WTC11 (cell line): ENCODE measurements at regions not wholly inside any gene's neighbourhood (a gene's known extent, or its start where the extent isn't known, plus 50 kb on each side); places are given as distances from the start of the nearest gene placed in this dataset.

ENCODE experiments used
- ATAC-seq: fragments of 200-7000 bp; cut with Tn5 transposase; 2 replicates; pipeline ENCODE4 v1.10.0; 2021; ENCODE audit warnings: mild to moderate bottlenecking, moderate library complexity
- CTCF ChIA-PET: fragments of 300-600 bp; sonication (Branson Sonifier 250); formaldehyde crosslinking; loops from one replicate; lab custom pipeline; 2021; ENCODE audit warnings: antibody characterized with exemption; lab: Charles Lee
- POLR2A ChIA-PET: fragments of 350-600 bp; sonication (Branson Sonifier 250); formaldehyde crosslinking; loops from one replicate; lab custom pipeline; 2021; ENCODE audit warnings: antibody characterized with exemption; lab: Charles Lee
- DNase-seq: peaks from one replicate; pipeline ENCODE4 v3.0.0; 2021; ENCODE audit warnings: low spot score
- H3K27ac Mint-ChIP-seq: 2 replicates; pipeline ENCODE4 v1.8.0; 2021; ENCODE audit warnings: mixed read lengths
- H3K27me3 Mint-ChIP-seq: 2 replicates; pipeline ENCODE4 v1.8.0; 2021; ENCODE audit warnings: low read depth, mild to moderate bottlenecking, moderate library complexity, mixed read lengths
- H3K36me3 Mint-ChIP-seq: 2 replicates; pipeline ENCODE4 v1.8.0; 2021; ENCODE audit warnings: mixed read lengths
- H3K4me1 Mint-ChIP-seq: 2 replicates; pipeline ENCODE4 v1.8.0; 2022; ENCODE audit warnings: mixed read lengths
- H3K4me3 Mint-ChIP-seq: 2 replicates; pipeline ENCODE4 v1.8.0; 2021; ENCODE audit warnings: mild to moderate bottlenecking, moderate library complexity, mixed read lengths
- H3K9me3 Mint-ChIP-seq: 2 replicates; pipeline ENCODE4 v1.8.0; 2021; ENCODE audit warnings: mixed read lengths
- ATF1 ChIP-seq: sonication (generic); formaldehyde crosslinking; IDR thresholded peaks from 2 replicates; pipeline ENCODE4 v1.8.1; 2023; ENCODE audit warnings: mild to moderate bottlenecking, moderate library complexity, missing genetic modification reagents
- ATF3 ChIP-seq: sonication (generic); formaldehyde crosslinking; conservative IDR thresholded peaks from 2 replicates; pipeline ENCODE4 v1.8.1; 2022; ENCODE audit warnings: mild to moderate bottlenecking, missing genetic modification reagents
- CREM ChIP-seq: sonication (generic); formaldehyde crosslinking; IDR thresholded peaks from 2 replicates; pipeline ENCODE4 v1.8.1; 2022; ENCODE audit warnings: mild to moderate bottlenecking, missing genetic modification reagents, moderate library complexity
- ELF4 ChIP-seq: sonication (generic); formaldehyde crosslinking; IDR thresholded peaks from 2 replicates; pipeline ENCODE4 v1.8.1; 2022; ENCODE audit warnings: low read depth, mild to moderate bottlenecking, moderate library complexity, missing genetic modification reagents
- ERG ChIP-seq: fragments of 250-450 bp; sonication (Bioruptor Pico); IDR thresholded peaks from 2 replicates; pipeline ENCODE4 v1.8.0; 2021; ENCODE audit warnings: mild to moderate bottlenecking
- ETV6 ChIP-seq: sonication (generic); formaldehyde crosslinking; IDR thresholded peaks from 2 replicates; pipeline ENCODE4 v1.8.1; 2022; ENCODE audit warnings: mild to moderate bottlenecking, missing genetic modification reagents
- FOXP1 ChIP-seq: sonication (generic); formaldehyde crosslinking; IDR thresholded peaks from 2 replicates; pipeline ENCODE4 v1.8.0; 2022; ENCODE audit warnings: missing genetic modification reagents, mild to moderate bottlenecking, moderate library complexity, borderline replicate concordance
- HMGA2 ChIP-seq: fragments of 250-450 bp; sonication (Bioruptor Pico); IDR thresholded peaks from 2 replicates; pipeline ENCODE4 v1.4.0; 2021; ENCODE audit warnings: mild to moderate bottlenecking, moderate library complexity
- MXD4 ChIP-seq: fragments of 250-450 bp; sonication (Bioruptor Pico); IDR thresholded peaks from 2 replicates; pipeline ENCODE4 v1.8.0; 2021; ENCODE audit warnings: mild to moderate bottlenecking, moderate library complexity, borderline replicate concordance
- NR3C1 ChIP-seq: sonication (generic); formaldehyde crosslinking; conservative IDR thresholded peaks from 2 replicates; pipeline ENCODE4 v1.8.1; 2023; ENCODE audit warnings: low read depth, mild to moderate bottlenecking, missing genetic modification reagents
- OVOL2 ChIP-seq: fragments of 250-450 bp; sonication (Bioruptor Pico); IDR thresholded peaks from 2 replicates; pipeline ENCODE4 v1.9.0; 2021; ENCODE audit warnings: mild to moderate bottlenecking, borderline replicate concordance
- PRRX2 ChIP-seq: fragments of 250-450 bp; sonication (Bioruptor Pico); IDR thresholded peaks from 2 replicates; pipeline ENCODE4 v1.8.0; 2021; ENCODE audit warnings: mild to moderate bottlenecking
- STAT6 ChIP-seq: sonication (generic); formaldehyde crosslinking; conservative IDR thresholded peaks from 2 replicates; pipeline ENCODE4 v1.8.1; 2023; ENCODE audit warnings: mild to moderate bottlenecking, low read depth, missing genetic modification reagents, moderate library complexity
- USF2 ChIP-seq: sonication (generic); formaldehyde crosslinking; IDR thresholded peaks from 2 replicates; pipeline ENCODE4 v1.8.1; 2023; ENCODE audit warnings: mild to moderate bottlenecking, missing genetic modification reagents, moderate library complexity
- ZNF138 ChIP-seq: sonication (generic); formaldehyde crosslinking; conservative IDR thresholded peaks from 2 replicates; pipeline ENCODE4 v1.8.1; 2022; ENCODE audit warnings: mild to moderate bottlenecking, moderate library complexity, missing genetic modification reagents
- ZNF219 ChIP-seq: sonication (generic); formaldehyde crosslinking; IDR thresholded peaks from 2 replicates; pipeline ENCODE4 v1.8.0; 2023; ENCODE audit warnings: missing genetic modification reagents, mild to moderate bottlenecking, borderline replicate concordance
- ZNF232 ChIP-seq: sonication (generic); formaldehyde crosslinking; IDR thresholded peaks from 2 replicates; pipeline ENCODE4 v1.8.0; 2022; ENCODE audit warnings: mild to moderate bottlenecking, missing genetic modification reagents
- ZNF317 ChIP-seq: sonication (generic); formaldehyde crosslinking; IDR thresholded peaks from 2 replicates; pipeline ENCODE4 v1.8.1; 2023; ENCODE audit warnings: low read depth, mild to moderate bottlenecking, moderate library complexity, missing genetic modification reagents, borderline replicate concordance
- TF ChIP-seq, protein P1 (sequence below): fragments of 250-450 bp; sonication (Bioruptor Pico); IDR thresholded peaks from 2 replicates; pipeline ENCODE4 v2.1.2; 2022; ENCODE audit warnings: mild to moderate bottlenecking, moderate library complexity
- TF ChIP-seq, protein P2 (sequence below): sonication (generic); formaldehyde crosslinking; IDR thresholded peaks from 2 replicates; pipeline ENCODE4 v1.8.0; 2023; ENCODE audit warnings: mild to moderate bottlenecking, missing genetic modification reagents
- TF ChIP-seq, protein P3 (sequence below): fragments of 250-450 bp; sonication (Bioruptor Pico); IDR thresholded peaks from 2 replicates; pipeline ENCODE4 v1.9.0; 2021; ENCODE audit warnings: moderate library complexity, mild to moderate bottlenecking, inconsistent platforms, borderline replicate concordance
- TF ChIP-seq, protein P4 (sequence below): fragments of 250-450 bp; sonication (Bioruptor Pico); conservative IDR thresholded peaks from 2 replicates; pipeline ENCODE4 v1.9.0; 2021; ENCODE audit warnings: mild to moderate bottlenecking
- TF ChIP-seq, protein P5 (sequence below): fragments of 250-450 bp; sonication (Bioruptor Pico); IDR thresholded peaks from 2 replicates; pipeline ENCODE4 v1.9.0; 2021; ENCODE audit warnings: mild to moderate bottlenecking

- Mint-ChIP-seq H3K4me3 (no peak overlapping the region), H3K27me3 (no peaks in the 10 kb centered on the region), H3K9me3 (no peaks in the 10 kb centered on the region), H3K4me1 (peaks cover 2% of the 10 kb centered on the region; the same call in 1 of the 2 replicates), H3K27ac (no peak overlapping the region), H3K36me3 (no peaks in the 10 kb centered on the region)
- POLR2A ChIA-PET: no interaction called here
- no peak for ATAC-seq
- DNase-seq: no peak
- CTCF ChIA-PET: no interaction called here
- TF ChIP-seq CREM (CRISPR knock-in tag): no peak
- TF ChIP-seq OVOL2 (CRISPR knock-in tag): no peak
- TF ChIP-seq ELF4 (CRISPR knock-in tag): no peak
- no peak for TF ChIP-seq ZNF138 (CRISPR knock-in tag)
- no peak for TF ChIP-seq ZNF317 (CRISPR knock-in tag)
- no peak for TF ChIP-seq HMGA2
- TF ChIP-seq, protein P1, sequence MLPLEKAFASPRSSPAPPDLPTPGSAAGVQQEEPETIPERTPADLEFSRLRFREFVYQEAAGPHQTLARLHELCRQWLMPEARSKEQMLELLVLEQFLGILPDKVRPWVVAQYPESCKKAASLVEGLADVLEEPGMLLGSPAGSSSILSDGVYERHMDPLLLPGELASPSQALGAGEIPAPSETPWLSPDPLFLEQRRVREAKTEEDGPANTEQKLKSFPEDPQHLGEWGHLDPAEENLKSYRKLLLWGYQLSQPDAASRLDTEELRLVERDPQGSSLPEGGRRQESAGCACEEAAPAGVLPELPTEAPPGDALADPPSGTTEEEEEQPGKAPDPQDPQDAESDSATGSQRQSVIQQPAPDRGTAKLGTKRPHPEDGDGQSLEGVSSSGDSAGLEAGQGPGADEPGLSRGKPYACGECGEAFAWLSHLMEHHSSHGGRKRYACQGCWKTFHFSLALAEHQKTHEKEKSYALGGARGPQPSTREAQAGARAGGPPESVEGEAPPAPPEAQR: no peak
Measured at GRCh38 chr12:87310126-87310525, 719.1 kb downstream of the C12orf50 start.

- CTCF ChIA-PET: no interaction called here
- Mint-ChIP-seq H3K36me3 (no peaks in the 10 kb centered on the region), H3K27ac (no peak overlapping the region), H3K4me3 (no peak overlapping the region), H3K9me3 (no peaks in the 10 kb centered on the region)
- no peak for ATAC-seq
- POLR2A ChIA-PET: no interaction called here
- no peak for DNase-seq
- TF ChIP-seq, protein P2, sequence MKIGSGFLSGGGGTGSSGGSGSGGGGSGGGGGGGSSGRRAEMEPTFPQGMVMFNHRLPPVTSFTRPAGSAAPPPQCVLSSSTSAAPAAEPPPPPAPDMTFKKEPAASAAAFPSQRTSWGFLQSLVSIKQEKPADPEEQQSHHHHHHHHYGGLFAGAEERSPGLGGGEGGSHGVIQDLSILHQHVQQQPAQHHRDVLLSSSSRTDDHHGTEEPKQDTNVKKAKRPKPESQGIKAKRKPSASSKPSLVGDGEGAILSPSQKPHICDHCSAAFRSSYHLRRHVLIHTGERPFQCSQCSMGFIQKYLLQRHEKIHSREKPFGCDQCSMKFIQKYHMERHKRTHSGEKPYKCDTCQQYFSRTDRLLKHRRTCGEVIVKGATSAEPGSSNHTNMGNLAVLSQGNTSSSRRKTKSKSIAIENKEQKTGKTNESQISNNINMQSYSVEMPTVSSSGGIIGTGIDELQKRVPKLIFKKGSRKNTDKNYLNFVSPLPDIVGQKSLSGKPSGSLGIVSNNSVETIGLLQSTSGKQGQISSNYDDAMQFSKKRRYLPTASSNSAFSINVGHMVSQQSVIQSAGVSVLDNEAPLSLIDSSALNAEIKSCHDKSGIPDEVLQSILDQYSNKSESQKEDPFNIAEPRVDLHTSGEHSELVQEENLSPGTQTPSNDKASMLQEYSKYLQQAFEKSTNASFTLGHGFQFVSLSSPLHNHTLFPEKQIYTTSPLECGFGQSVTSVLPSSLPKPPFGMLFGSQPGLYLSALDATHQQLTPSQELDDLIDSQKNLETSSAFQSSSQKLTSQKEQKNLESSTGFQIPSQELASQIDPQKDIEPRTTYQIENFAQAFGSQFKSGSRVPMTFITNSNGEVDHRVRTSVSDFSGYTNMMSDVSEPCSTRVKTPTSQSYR (CRISPR knock-in tag): no peak
- TF ChIP-seq MXD4 (no peak), ZNF232 (CRISPR knock-in tag) (no peak), ERG (CRISPR knock-in tag) (no peak), FOXP1 (CRISPR knock-in tag) (no peak), ETV6 (CRISPR knock-in tag) (no peak), ATF1 (CRISPR knock-in tag) (no peak), ZNF219 (CRISPR knock-in tag) (no peak), STAT6 (CRISPR knock-in tag) (no peak), PRRX2 (no peak), ATF3 (no peak), ZNF138 (CRISPR knock-in tag) (no peak), NR3C1 (no peak), USF2 (no peak)
- TF ChIP-seq, protein P3, sequence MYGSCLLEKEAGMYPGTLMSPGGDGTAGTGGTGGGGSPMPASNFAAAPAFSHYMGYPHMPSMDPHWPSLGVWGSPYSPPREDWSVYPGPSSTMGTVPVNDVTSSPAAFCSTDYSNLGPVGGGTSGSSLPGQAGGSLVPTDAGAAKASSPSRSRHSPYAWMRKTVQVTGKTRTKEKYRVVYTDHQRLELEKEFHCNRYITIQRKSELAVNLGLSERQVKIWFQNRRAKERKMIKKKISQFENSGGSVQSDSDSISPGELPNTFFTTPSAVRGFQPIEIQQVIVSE: no peak
- TF ChIP-seq, protein P4, sequence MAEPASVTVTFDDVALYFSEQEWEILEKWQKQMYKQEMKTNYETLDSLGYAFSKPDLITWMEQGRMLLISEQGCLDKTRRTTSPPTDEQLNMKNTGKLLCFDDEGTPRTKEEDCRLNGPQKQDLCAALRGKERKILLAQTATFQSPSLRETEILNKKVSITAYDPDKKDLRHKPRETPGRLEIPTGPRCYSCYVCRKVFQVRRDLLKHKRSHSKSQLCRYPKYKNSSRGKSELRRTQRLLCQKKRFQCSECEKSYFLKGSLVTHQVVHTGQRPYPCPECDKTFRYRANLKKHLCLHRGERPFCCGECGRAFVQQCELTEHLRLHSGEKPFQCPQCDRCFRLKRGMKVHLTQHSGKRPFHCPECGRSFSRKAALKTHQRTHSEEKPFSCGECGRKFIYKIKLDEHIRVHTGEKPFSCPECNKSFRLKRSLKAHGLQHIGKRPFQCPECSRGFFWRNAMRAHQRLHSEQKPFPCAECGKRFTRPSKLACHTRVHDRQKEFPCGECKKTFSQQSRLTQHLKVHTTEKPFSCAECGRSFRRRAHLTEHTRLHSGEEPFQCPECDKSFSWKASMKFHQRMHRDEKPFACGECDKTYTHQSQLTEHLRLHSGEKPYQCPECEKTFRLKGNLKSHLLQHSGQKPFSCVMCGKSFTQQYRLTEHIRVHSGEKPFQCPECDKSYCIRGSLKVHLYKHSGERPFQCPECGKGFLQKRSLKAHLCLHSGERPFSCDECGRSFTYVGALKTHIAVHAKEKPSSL (CRISPR knock-in tag): no peak
- TF ChIP-seq, protein P5, sequence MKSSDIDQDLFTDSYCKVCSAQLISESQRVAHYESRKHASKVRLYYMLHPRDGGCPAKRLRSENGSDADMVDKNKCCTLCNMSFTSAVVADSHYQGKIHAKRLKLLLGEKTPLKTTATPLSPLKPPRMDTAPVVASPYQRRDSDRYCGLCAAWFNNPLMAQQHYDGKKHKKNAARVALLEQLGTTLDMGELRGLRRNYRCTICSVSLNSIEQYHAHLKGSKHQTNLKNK (CRISPR knock-in tag): no peak
- TF ChIP-seq, all 79 proteins: peak for 0
- Mint-ChIP-seq H3K4me1 (peaks cover 2% of the 10 kb centered on the region; the same call in 1 of the 2 replicates), H3K27me3 (no peaks in the 10 kb centered on the region)
Measured at GRCh38 chr12:87305481-87305880, 723.7 kb downstream of the C12orf50 start.
